ENCODE measurements at regions not wholly inside any gene's neighbourhood (a gene's known extent, or its start where the extent isn't known, plus 50 kb on each side); places are given as distances from the start of the nearest gene placed in this dataset.
"Not testable (repeated sequence)": the region's sequence is repeated elsewhere in the genome, so short reads cannot be mapped to it uniquely, and the experiment has no call there.

DNA sequence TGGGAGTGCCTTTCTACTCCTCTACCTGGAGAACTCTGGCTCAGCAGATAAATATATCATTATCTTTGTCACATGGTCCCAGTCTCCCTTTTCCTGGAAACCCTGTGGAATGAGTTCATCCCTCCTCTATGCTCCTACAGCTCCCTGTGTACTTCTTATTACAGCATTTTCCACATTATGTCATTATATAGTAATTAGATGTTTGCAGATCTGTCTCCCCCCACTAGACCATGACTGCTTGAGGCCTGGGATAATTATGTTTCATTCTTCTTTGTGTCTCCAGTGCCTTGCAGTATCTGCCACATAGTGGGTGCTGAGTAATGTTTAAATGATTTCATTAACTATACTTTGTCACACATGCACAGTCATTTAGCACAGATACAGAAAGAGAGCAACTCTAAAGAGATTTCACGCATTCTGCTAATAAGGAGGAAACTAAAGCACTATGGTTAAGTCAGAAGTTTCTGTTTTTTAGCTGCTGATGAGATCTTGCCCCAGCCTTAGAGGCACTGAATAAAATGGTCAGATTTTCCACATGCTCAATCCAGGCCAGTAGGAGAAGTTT, 66.1 kb upstream of the DIAPH3 start:
- Mint-ChIP-seq H3K27ac (no peak overlapping the region), H3K9me3 (no peaks in the 10 kb centered on the region), H3K4me1 (ENCODE audit: low read depth) (no peaks in the 10 kb centered on the region), H3K4me3 (no peak overlapping the region), H3K36me3 (ENCODE audit: low read depth) (no peaks in the 10 kb centered on the region), H3K27me3 (peaks cover 18% of the 10 kb centered on the region)
- ChIA-PET POLR2A (no interaction called here), CTCF (no interaction called here)
- intact Hi-C loops (cut with micrococcal nuclease): no loop called here
- no peak for DNase-seq
- no peak for TF ChIP-seq CTCF (IDR thresholded peaks at IDR 0.05)
- ATAC-seq: no peak

- Mint-ChIP-seq H3K27ac (no peak overlapping the region), H3K27me3 (peaks cover 21% of the 10 kb centered on the region), H3K9me3 (no peaks in the 10 kb centered on the region), H3K36me3 (ENCODE audit: low read depth) (no peaks in the 10 kb centered on the region), H3K4me3 (no peak overlapping the region), H3K4me1 (ENCODE audit: low read depth) (no peaks in the 10 kb centered on the region)
- intact Hi-C loops (cut with micrococcal nuclease): no loop called here
- POLR2A ChIA-PET: no interaction called here
- DNase-seq (no peak), ATAC-seq (no peak)
- no peak for TF ChIP-seq CTCF (IDR thresholded peaks at IDR 0.05)
- CTCF ChIA-PET: no interaction called here
Observed at GRCh38 chr13:60230593-60230992, 66.9 kb upstream of the DIAPH3 start.

- ATAC-seq: no peak
- DNase-seq: no peak
- Mint-ChIP-seq H3K27me3 (peaks cover 5% of the 10 kb centered on the region), H3K4me1 (ENCODE audit: low read depth) (no peaks in the 10 kb centered on the region), H3K36me3 (ENCODE audit: low read depth) (no peaks in the 10 kb centered on the region), H3K27ac (no peak overlapping the region), H3K4me3 (no peak overlapping the region), H3K9me3 (no peaks in the 10 kb centered on the region)
- ChIA-PET CTCF (no interaction called here), POLR2A (no interaction called here)
- no peak for TF ChIP-seq CTCF (IDR thresholded peaks at IDR 0.05)
- intact Hi-C loops (cut with micrococcal nuclease): no loop called here
Observed at GRCh38 chr13:60242043-60242595, 78.4 kb upstream of the DIAPH3 start.

GRCh38 chr13:60244381-60244780, 80.7 kb upstream of the DIAPH3 start:
- no peak for ATAC-seq

DNA sequence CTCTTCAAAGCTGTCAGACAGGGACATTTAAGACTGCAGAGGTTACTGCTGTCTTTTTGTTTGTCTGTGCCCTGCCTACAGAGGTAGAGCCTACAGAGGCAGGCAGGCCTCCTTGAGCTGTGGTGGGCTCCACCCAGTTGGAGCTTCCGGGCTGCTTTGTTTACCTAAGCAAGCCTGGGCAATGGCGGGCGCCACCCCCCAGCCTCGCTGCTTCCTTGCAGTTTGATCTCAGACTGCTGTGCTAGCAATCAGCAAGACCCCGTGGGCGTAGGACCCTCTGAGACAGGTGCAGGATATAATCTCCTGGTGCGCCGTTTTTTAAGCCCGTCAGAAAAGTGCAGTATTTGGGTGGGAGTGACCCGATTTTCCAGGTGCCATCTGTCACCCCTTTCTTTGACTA, 87.7 kb upstream of the DIAPH3 start:
- H3K9me3 Mint-ChIP-seq; H3K4me3 Mint-ChIP-seq; DNase-seq; H3K4me1 Mint-ChIP-seq (ENCODE audit: low read depth); H3K36me3 Mint-ChIP-seq (ENCODE audit: low read depth); H3K27me3 Mint-ChIP-seq; ATAC-seq; CTCF ChIA-PET; intact Hi-C loops (cut with micrococcal nuclease); H3K27ac Mint-ChIP-seq; POLR2A ChIA-PET: not testable (repeated sequence)

More at GRCh38 chr13:60244381-60244780, 80.7 kb upstream of the DIAPH3 start:
- no peaks in the 10 kb centered on the region for H3K4me1 Mint-ChIP-seq (ENCODE audit: low read depth)
- H3K27ac Mint-ChIP-seq: no peak overlapping the region
- H3K9me3 Mint-ChIP-seq: no peaks in the 10 kb centered on the region
- no peak for DNase-seq
- ChIA-PET POLR2A (no interaction called here), CTCF (no interaction called here)
- no peaks in the 10 kb centered on the region for H3K36me3 Mint-ChIP-seq (ENCODE audit: low read depth)
- no peak for TF ChIP-seq CTCF (IDR thresholded peaks at IDR 0.05)
- peaks cover 5% of the 10 kb centered on the region for H3K27me3 Mint-ChIP-seq
- no peak overlapping the region for H3K4me3 Mint-ChIP-seq
- intact Hi-C loops (cut with micrococcal nuclease): no loop called here

DNA sequence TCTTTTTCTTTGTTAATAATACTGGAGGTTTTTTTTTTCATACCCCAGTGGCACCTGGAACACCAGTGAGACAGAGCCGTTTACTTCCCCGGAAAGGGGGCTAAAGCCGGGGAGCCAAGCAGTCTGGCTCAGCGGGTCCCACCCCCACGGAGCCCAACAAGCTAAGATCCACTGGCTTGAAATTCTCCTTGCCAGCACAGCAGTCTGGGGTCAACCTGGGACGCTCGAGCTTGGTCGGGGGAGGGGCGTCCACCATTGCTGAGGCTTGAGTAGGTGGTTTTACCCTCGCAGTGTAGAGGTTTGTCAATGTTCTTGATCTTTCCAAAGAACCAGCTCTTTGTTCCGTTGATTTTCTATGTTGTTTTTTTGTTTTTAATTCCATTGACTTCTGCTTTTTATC, 94.6 kb upstream of the DIAPH3 start:
- H3K27ac Mint-ChIP-seq: no peak overlapping the region
- H3K9me3 Mint-ChIP-seq: no peaks in the 10 kb centered on the region
- ChIA-PET POLR2A (no interaction called here), CTCF (no interaction called here)
- TF ChIP-seq CTCF (IDR thresholded peaks at IDR 0.05): no peak
- H3K27me3 Mint-ChIP-seq: peaks cover 8% of the 10 kb centered on the region
- H3K4me1 Mint-ChIP-seq (ENCODE audit: low read depth): no peaks in the 10 kb centered on the region
- DNase-seq: no peak
- ATAC-seq: no peak
- no peaks in the 10 kb centered on the region for H3K36me3 Mint-ChIP-seq (ENCODE audit: low read depth)
- intact Hi-C loops (cut with micrococcal nuclease): no loop called here
- no peak overlapping the region for H3K4me3 Mint-ChIP-seq

Data from activated CD8-positive, alpha-beta T cell treated with anti-CD3 and anti-CD28 coated beads for 36 hours (primary cell).